MM.1S (cell line): ENCODE measurements at regions not wholly inside any gene's neighbourhood (a gene's known extent, or its start where the extent isn't known, plus 50 kb on each side); places are given as distances from the start of the nearest gene placed in this dataset.

Source experiments
- CTCF ChIP-seq: fragments of 300-600 bp; sonication (generic); IDR thresholded peaks from 2 replicates; pipeline ENCODE4 v1.5.1; 2016; ENCODE audit warnings: antibody characterized with exemption, low read length, mixed read lengths
- EZH2 ChIP-seq: fragments of 300-600 bp; sonication (generic); optimal IDR thresholded peaks from 2 replicates; pipeline ENCODE3; 2017; ENCODE audit warnings: low read depth, mild to moderate bottlenecking, antibody characterized with exemption, low read length, mixed read lengths
- EZH2phosphoT487 ChIP-seq: fragments of 300-600 bp; sonication (generic); IDR thresholded peaks from 2 replicates; pipeline ENCODE4 v1.6.1; 2018; ENCODE audit warnings: antibody characterized with exemption, low read length

GRCh38 chr13:55777612-55778011 is 1363.1 kb upstream of the PRR20A start:
- no peak for TF ChIP-seq CTCF
- no peak for TF ChIP-seq EZH2
- no peak for TF ChIP-seq EZH2phosphoT487
